ENCODE measurements at regions not wholly inside any gene's neighbourhood (a gene's known extent, or its start where the extent isn't known, plus 50 kb on each side); places are given as distances from the start of the nearest gene placed in this dataset.

GRCh38 chr7:80977751-80978150 lies 58.9 kb upstream of the SEMA3C start:
- intact Hi-C loops (cut with micrococcal nuclease), result no loop called here
- Mint-ChIP-seq H3K4me1 (ENCODE audit: insufficient read depth, unreplicated experiment) (no peaks in the 10 kb centered on the region), H3K4me3 (ENCODE audit: unreplicated experiment) (no peak overlapping the region), H3K27me3 (ENCODE audit: insufficient read depth, unreplicated experiment) (no peaks in the 10 kb centered on the region), H3K27ac (ENCODE audit: low read depth, unreplicated experiment) (no peak overlapping the region), H3K36me3 (ENCODE audit: insufficient read depth, unreplicated experiment) (no peaks in the 10 kb centered on the region), H3K9me3 (ENCODE audit: unreplicated experiment) (peaks cover 15% of the 10 kb centered on the region)
- ChIA-PET POLR2A (interaction anchor here (1.0 to 1.5 kb wide), 2 partner anchors 13 to 35 kb away, joined by 4 read pairs; no protein-coding TSS in a partner anchor), CTCF (interaction anchor here (0.7 kb wide), 1 partner anchor 58 kb away, joined by 3 read pairs; no protein-coding TSS in a partner anchor)
- TF ChIP-seq, protein P1, sequence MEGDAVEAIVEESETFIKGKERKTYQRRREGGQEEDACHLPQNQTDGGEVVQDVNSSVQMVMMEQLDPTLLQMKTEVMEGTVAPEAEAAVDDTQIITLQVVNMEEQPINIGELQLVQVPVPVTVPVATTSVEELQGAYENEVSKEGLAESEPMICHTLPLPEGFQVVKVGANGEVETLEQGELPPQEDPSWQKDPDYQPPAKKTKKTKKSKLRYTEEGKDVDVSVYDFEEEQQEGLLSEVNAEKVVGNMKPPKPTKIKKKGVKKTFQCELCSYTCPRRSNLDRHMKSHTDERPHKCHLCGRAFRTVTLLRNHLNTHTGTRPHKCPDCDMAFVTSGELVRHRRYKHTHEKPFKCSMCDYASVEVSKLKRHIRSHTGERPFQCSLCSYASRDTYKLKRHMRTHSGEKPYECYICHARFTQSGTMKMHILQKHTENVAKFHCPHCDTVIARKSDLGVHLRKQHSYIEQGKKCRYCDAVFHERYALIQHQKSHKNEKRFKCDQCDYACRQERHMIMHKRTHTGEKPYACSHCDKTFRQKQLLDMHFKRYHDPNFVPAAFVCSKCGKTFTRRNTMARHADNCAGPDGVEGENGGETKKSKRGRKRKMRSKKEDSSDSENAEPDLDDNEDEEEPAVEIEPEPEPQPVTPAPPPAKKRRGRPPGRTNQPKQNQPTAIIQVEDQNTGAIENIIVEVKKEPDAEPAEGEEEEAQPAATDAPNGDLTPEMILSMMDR (IDR thresholded peaks at IDR 0.05; ENCODE audit: unreplicated experiment), result no peak
- no TSS peak for BruUV-seq (replicated peaks)
- no peak for DNase-seq (ENCODE audit: unreplicated experiment)

DNA sequence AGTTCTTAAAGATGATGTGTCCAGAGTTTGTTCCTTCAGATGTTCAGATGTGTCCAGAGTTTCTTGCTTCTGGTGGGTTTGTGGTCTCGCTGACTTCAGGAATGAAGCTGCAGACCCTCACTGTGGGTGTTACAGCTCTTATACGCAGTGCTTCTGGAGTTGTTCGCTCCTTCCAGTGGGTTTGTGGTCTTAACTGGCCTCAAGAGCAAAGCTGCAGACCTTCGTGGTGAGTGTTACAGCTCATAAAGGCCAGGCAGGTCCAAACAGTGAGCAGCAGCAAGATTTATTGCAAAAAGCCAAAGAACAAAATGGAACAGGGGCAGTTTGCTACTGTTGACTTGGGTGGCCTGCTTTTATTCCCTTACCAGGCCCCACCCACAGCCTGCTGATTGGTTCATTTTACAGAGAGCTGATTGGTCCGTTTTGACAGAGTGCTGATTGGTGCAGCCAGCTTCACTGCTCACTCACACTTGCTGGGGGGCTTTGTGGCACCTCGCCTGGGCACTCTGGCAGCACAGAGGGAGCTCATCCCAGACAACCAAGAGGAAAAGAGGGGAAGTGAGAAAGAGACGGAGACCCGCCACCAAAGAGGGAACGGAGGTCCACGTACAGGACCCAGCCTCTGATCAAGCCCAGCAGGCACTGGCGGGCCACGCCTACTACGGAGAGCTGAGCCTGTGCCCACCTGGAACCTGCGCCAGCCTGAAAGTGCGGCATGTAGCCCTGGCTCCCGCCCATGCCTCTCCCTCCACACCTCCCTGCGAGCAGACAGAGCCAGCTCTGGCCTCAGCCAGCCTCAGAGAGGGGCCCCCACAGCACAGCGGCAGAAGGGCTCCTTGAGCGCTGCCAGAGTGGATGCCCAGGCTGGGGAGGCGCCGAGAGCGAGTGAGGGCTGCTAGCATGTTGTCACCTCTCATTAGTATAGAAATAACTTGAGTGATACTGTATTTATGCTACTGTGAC lies 55.8 kb upstream of the SEMA3C start:
- Mint-ChIP-seq H3K9me3 (ENCODE audit: unreplicated experiment) (peaks cover 15% of the 10 kb centered on the region), H3K27me3 (ENCODE audit: insufficient read depth, unreplicated experiment) (no peaks in the 10 kb centered on the region), H3K36me3 (ENCODE audit: insufficient read depth, unreplicated experiment) (no peaks in the 10 kb centered on the region), H3K27ac (ENCODE audit: low read depth, unreplicated experiment) (no peak overlapping the region), H3K4me1 (ENCODE audit: insufficient read depth, unreplicated experiment) (no peaks in the 10 kb centered on the region), H3K4me3 (ENCODE audit: unreplicated experiment) (no peak overlapping the region)
- ChIA-PET CTCF (interaction anchor here (0.7 kb wide), 4 partner anchors 32 to 772 kb away, joined by 3 to 5 read pairs (median 3); no protein-coding TSS in a partner anchor), POLR2A (interaction anchor here (0.9 kb wide), 1 partner anchor 56 kb away, joined by 3 read pairs; the partner anchor contains the start of gene SEMA3C)
- intact Hi-C loops (cut with micrococcal nuclease), result no loop called here
- TF ChIP-seq, protein P1 (IDR thresholded peaks at IDR 0.05; ENCODE audit: unreplicated experiment), result no peak
- no TSS peak for BruUV-seq (replicated peaks)
- no peak for DNase-seq (ENCODE audit: unreplicated experiment)

DNA sequence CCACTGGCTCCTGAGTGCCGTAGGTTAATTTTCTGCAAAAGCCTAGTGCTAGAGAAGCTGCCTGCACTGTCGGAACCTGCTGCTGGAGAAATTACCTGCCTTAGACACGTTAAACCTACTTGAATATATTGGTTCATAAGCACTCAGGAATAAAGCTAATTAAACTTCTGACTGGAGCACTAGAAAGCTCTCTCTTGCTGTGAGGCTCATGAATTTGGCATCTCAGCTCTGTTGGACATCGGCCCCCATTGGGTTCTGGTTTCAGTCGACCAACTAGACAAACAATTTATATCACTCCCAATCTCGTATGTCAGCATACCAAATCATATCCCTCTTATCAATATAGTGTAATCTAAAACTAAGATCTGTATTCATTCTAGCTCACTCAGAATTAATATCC lies 52.4 kb upstream of the SEMA3C start:
- H3K27me3 Mint-ChIP-seq (ENCODE audit: insufficient read depth, unreplicated experiment), result no peaks in the 10 kb centered on the region
- CTCF ChIA-PET, result interaction anchor here (0.5 kb wide), 1 partner anchor 101 kb away, joined by 3 read pairs; no protein-coding TSS in a partner anchor
- no peaks in the 10 kb centered on the region for H3K4me1 Mint-ChIP-seq (ENCODE audit: insufficient read depth, unreplicated experiment)
- TF ChIP-seq, protein P1 (IDR thresholded peaks at IDR 0.05; ENCODE audit: unreplicated experiment), result no peak
- H3K36me3 Mint-ChIP-seq (ENCODE audit: insufficient read depth, unreplicated experiment), result no peaks in the 10 kb centered on the region
- no TSS peak for BruUV-seq (replicated peaks)
- H3K9me3 Mint-ChIP-seq (ENCODE audit: unreplicated experiment), result peaks cover 12% of the 10 kb centered on the region
- no peak for DNase-seq (ENCODE audit: unreplicated experiment)
- POLR2A ChIA-PET, result no interaction called here
- no peak overlapping the region for H3K4me3 Mint-ChIP-seq (ENCODE audit: unreplicated experiment)
- intact Hi-C loops (cut with micrococcal nuclease), result no loop called here
- no peak overlapping the region for H3K27ac Mint-ChIP-seq (ENCODE audit: low read depth, unreplicated experiment)
